Hepatocyte (in vitro differentiated cells): ENCODE measurements at regions not wholly inside any gene's neighbourhood (a gene's known extent, or its start where the extent isn't known, plus 50 kb on each side); places are given as distances from the start of the nearest gene placed in this dataset.

ENCODE experiments used
- EZH2 ChIP-seq: fragments of 200-600 bp; sonication (generic); IDR thresholded peaks from 2 replicates; pipeline ENCODE4 v1.6.1; 2016; ENCODE audit warnings: antibody characterized with exemption, mild to moderate bottlenecking, borderline replicate concordance
- TF ChIP-seq, protein P1 (sequence below): fragments of 200-600 bp; sonication (generic); IDR thresholded peaks from 2 replicates; pipeline ENCODE4 v1.5.1; 2016; ENCODE audit warnings: antibody characterized with exemption, mild to moderate bottlenecking; ENCODE audit not compliant: poor library complexity

DNA sequence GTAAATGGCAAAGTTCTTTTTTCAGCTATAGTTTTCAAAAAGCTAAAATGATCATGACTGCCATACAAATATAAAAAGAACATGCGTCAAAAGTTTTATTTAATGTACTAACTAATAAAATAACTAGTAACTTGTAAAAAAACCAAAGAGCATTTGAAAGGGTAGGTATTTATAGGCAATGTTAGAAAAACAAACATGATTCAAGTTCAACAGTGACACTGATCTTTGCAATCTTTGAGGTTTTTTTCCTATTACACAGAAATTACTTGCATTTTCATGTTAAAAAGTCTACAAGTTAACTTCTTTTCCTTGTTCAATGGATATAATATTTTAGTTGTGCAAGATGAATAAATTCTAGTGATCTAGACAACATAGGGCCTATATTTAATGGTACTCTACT is 72.3 kb upstream of the GRID2 start:
- TF ChIP-seq, protein P1, sequence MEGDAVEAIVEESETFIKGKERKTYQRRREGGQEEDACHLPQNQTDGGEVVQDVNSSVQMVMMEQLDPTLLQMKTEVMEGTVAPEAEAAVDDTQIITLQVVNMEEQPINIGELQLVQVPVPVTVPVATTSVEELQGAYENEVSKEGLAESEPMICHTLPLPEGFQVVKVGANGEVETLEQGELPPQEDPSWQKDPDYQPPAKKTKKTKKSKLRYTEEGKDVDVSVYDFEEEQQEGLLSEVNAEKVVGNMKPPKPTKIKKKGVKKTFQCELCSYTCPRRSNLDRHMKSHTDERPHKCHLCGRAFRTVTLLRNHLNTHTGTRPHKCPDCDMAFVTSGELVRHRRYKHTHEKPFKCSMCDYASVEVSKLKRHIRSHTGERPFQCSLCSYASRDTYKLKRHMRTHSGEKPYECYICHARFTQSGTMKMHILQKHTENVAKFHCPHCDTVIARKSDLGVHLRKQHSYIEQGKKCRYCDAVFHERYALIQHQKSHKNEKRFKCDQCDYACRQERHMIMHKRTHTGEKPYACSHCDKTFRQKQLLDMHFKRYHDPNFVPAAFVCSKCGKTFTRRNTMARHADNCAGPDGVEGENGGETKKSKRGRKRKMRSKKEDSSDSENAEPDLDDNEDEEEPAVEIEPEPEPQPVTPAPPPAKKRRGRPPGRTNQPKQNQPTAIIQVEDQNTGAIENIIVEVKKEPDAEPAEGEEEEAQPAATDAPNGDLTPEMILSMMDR = no peak
- no peak for TF ChIP-seq EZH2
